SW 1271 (cell line): ENCODE measurements at regions not wholly inside any gene's neighbourhood (a gene's known extent, or its start where the extent isn't known, plus 50 kb on each side); places are given as distances from the start of the nearest gene placed in this dataset.

Experiments
- DNase-seq, 2 experiments: peaks; one replicate each; lab custom pipeline; 2025; lab: John Stamatoyannopoulos, UW

DNA sequence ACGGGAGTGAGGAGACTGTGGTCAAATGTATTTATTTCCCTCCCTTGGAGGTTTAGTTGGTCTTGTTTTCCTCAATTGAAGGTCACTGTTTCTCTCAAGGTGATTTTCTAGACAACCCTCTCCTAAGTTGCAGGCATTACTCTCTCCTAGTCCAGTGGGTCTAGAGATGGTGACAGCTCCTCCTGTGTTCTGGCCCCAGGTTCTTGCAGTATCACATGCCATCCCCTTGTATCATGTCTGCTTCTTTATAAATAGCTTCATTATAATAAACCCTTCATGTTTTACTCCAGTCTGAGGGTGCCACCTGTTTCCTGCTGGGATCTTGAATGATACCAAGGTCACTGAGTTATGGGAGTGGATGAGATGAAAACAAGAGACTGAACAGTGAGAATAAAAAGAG, 208.0 kb upstream of the KCNN2 start:
- no peak for DNase-seq

DNA sequence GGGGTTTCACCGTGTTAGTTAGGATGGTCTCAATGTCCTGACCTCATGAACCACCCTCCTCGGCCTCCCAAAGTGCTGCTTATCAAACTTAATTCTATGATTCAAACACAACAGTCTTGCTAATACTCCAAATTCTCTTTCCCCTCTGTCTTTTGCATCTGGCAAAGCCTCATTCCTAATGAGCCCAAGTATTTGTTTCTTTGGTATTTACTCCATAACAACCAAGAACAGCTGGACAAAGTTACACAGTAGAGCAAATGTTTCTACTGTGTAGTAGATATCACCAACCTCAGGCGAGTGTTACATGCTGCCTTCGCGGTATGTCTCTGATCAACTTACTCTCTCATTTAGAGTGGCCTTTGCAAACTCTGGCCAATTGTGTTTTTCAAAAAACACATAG, 195.8 kb upstream of the KCNN2 start:
- no peak for DNase-seq

DNA sequence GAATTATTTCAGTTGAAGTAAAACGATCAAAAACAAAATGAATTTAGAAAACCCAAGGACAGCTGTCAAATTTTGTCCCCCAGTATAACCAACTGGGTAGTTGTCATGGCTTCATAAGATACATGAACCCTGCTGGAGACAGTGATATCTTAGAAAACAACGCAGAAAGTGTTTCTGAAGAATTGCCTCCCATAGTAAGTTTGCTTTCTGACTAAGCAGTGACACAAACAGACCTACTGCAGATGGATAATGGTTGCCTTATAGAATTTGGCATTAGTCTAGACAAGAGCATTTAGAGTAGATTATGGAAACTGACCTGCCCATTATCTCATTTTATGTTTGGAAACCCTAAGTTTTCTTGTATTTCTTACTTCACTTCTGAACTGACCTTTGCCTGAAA, 187.7 kb upstream of the KCNN2 start:
- no peak for DNase-seq

DNA sequence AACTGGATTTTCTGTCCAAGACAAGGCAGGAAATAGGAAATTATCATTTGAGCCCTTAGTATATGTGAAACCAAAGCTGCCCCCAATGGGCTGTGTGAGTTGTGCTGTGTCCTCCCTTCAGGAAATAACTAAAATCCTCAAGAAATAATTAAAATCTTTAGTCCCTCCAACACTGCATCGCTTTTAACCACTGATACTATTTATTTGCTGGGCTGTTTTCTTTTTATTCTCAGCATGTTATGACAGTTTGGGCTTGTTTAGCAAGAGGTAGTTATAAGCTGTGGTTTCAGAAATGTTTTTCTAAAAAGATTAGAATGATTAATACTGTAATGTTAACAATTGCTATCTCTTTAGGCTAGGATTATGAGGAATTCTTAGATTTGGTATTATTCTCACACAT, 187.0 kb upstream of the KCNN2 start:
- DNase-seq = no peak

DNA sequence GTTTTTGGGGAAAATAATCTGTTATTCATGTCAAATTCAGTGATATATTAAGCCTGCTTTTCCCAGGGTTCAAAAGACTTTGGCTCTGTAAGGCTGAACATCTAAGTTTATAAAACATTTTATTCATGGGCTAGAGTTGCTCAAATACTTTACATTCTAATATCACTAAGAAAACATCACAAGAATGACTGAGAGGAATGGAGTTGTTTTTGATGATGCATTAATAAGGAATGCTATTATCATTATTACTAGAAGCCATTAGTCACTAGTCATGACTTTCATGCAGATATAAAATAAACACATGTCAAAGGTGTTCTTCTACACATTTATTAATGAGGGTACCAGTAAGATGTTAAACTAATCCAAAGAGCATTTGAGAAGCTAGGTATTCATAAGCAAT, 185.5 kb upstream of the KCNN2 start:
- DNase-seq = no peak

DNA sequence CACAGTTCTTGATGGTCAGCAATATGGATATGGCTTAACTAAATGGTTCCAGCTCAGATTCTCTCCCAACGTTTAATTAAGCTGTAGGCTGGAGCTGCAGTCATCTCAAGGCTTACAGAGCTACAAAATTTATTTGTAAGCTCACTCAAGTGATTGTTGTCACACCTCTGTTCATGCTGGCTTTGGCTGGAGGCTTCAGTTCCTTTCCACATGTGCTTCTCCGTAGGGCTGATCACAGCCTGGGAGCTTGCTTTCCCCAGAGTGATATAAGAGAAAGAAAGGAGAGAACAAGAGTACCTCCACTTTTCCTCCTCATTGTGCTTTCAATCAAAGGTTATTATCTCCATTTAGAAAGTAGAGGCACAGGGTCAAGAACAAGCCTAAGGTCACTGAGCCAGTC, 182.7 kb upstream of the KCNN2 start:
- DNase-seq = no peak

DNA sequence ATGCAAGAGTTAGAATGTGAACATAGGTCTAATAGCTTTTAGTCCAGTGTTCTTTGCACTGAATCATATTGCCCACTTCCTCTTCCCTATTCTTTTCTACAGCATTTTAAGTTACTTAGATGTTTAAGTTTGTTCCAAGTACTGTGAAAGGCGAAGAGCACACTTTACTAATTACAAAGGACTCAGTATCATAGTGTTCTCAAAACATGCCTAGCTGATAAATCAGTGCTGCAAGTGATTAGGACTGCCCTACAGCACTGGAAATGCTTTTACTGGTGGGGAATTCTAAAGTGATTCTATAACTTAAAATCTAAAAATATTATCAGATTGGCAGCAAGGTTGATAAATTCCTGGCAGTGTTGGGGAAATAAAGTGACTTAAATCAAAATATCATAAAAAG, 177.9 kb upstream of the KCNN2 start:
- DNase-seq = no peak

DNA sequence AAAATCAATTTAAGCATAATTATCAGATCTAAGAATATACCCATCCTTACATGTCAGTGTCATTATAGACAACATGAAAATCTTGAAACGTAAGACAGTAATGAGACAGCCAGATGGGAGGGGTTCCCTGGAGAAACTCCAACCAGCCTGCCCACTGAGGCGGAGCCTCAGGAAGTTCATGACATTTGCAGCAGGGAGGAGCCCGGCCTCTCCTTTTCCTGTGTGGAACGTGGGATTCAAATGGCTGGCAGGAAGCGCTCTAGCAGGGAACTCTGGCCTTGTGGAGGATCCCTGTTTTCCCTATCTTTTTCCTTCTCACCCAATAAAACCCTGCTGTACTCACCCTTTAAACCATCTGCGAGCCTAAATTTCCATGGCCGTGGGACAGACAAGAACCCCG, 176.6 kb upstream of the KCNN2 start:
- no peak for DNase-seq

DNA sequence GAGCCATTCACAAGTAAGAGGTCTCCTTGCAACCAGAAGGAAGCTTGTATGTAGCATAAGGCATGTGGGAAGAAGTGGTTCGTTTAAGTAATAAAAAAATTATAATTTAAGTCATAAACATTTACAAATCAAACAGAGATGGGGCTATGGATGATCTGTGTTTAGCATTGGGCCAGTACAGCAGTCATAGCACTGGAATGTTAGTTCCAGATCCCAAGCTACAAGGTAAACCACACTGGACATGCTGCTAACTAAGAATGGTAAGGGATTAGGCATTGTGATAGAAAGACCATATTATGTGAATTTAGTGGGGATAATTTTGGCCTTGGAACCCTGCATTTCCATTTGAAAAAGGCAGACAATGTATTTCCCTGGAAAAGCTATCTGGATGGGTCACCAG, 170.4 kb upstream of the KCNN2 start:
- DNase-seq = no peak

DNA sequence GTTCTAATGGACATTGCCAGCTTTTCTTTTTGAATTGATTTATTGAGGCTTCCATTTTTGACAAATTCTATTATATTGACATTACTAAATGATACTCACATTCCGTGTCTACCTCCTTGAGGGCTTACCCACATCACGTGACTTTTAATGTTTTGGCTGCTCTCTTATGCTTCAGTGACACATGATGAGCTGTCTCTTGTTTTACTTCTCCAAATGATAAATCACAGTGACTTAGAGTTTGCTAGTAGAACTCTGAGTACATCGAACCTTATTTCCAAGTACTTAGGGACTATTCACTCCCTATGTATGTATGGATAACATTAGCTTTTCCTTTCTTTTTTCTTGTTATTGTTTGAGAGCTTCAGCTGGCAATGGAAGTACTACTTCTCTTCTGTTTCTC, 169.8 kb upstream of the KCNN2 start:
- no peak for DNase-seq

DNA sequence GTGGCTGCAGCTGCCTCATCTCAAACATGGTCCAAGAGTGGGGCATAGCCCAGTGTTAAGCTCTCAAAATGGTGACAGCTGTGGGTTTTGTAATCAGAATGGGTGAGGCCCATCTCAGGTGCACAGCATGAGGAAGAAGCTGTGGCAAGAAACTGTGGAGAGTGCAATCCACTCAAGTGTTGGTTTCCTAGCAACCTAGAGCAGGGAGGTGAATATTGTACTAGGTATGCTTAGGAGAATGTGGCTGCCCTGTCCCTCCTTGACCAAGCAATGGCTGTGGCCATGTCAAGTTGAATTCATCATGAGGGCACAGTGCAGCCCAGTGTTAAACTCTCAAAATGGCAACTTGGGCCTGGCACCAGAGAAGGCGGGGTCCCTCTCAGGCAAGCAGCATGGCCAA, 160.5 kb upstream of the KCNN2 start:
- no peak for DNase-seq

DNA sequence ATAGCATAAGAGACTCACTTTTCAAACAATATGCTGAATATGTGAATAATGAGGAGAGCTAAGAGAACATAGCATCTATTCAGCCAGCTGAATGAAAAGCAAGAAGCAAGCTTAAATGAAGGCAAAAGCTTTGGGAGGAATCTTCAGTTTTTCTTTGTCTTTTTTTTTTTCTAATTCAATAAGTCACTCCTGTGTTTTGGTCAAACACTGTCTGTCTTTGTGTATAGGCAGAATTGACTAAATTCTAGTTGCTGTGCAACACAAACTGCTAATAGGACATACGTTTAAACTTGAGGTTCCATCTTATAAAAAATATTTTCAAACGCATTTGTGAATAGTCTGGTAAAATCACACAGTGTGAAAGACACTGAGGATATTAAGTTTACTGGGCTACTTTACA, 156.9 kb upstream of the KCNN2 start:
- DNase-seq = no peak

DNA sequence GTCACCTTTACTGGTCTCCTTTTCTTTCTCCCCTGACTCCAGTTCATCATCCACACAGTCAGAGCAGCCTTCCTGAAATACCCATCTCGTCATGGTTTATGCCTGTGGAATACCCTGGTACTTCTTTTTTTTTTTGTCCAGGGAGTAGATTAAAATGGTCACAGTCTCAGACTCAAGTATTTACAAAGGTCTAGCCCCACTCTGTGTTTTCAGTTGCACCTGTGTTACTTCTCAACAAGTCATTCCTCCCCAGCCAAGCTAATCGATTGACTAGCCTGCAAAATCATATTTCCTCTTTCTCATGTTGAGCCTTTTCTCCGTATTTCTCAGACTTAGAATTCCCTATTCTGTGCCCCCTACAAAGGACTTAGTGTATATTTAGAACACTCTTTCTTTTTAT, 155.2 kb upstream of the KCNN2 start:
- DNase-seq = no peak

DNA sequence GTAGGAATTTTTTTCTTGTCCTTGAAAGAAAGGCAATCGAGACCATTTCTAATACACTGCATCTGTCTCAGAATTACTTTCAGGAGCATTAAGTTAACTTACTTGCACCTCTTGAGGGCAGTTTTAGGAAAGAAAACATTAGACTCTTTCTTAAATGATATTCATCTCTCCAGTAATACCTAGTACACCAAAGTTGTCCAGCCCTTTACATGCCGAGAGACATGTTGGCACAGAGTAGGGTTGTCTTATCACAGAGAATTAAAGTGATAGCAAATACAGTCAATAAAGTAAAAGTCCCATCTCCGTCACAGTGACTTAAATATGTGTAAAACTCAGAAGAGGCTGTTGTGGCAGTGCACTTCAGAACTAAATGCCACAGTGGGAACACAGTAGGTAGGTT, 154.3 kb upstream of the KCNN2 start:
- no peak for DNase-seq

DNA sequence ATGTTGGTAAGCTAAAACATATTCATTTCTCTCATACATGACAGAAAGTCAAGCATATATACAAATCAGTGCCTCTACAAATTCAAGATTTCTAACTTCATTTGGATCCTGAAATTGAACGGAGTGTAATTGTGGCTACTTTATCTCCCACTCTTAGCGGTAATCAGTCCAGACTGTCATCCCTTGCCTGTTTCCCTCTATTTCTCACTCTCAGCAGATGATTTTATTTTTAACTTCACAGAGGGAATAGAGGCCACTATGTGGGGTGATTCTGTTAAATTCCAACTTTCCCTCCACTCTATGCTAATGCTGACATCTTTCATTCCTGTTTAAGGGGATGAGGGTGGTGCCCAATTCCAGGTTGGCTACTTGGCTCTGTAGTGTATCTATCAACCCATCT, 153.8 kb upstream of the KCNN2 start:
- DNase-seq = no peak

DNA sequence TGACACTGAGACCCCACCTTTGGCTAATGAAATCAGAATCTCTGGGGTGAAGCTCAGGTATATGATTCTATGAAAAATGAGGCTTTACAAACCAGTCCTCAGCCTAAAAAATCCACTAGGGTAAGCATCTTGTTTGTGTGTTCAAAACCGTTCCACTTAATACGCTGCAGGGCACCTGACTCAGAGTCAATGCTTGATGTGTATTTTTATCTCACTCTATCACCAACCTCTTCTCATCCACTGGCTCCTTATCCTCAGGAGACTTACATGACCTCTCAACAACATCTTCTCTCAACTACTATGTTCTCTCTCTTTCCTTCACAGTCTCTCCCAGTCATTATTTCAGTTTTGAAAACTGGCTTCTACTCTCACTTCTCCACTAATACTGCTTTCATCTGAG, 153.3 kb upstream of the KCNN2 start:
- DNase-seq = no peak

DNA sequence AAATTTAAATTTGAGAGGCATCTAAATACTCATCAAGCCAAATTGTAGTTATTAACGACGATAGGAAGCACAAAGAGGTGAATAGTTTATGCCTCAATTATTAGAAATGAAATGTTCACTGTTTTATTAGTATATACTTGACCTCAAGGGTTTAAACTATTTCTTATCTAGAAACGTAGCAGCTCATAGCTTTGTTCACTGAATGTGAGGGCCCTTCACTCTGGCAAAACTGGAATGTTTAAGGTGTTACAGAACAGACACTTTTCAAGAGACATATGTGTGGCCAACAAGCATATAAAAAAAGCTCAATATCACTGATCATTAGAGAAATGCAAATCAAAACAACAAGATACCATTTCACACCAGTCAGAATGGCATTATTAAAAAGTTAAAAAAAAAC, 151.2 kb upstream of the KCNN2 start:
- DNase-seq = no peak

DNA sequence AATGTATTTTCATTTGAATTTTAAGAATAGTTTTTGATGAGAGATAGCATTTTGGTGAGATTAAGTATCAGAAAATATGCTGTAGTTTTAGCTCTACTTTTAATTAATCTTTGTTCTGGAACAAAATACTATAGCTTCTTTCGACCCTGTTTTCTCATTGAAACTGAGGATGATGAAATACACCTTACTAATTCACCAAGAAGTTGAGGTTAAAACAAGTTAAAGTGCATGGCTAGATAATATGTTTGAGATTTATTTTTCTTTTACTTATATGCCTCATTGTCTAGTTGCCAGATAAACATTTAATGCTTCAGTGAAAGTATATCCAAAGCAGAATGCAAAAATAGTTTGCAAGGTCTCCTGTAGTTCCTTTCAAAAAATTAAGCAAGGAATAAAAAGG, 140.1 kb upstream of the KCNN2 start:
- no peak for DNase-seq

DNA sequence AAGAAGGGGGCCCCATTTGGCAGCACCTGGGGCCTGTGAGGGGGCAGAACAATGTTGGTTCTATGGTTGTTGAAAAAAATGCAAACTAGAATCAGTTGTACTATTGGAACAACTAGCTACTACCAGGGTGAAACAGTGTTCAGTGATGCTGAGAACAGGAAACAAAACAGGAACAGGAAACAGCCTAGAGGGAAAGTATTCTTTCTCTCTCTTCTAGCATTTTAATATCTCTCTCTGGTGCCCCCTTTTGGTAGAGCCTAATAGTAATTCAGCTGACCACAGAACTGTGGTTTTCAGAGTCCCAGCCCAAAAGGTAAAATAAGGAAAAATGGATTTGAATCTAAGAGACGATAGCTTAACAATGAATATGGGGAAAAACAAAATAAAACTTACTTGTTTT, 138.0 kb upstream of the KCNN2 start:
- no peak for DNase-seq

DNA sequence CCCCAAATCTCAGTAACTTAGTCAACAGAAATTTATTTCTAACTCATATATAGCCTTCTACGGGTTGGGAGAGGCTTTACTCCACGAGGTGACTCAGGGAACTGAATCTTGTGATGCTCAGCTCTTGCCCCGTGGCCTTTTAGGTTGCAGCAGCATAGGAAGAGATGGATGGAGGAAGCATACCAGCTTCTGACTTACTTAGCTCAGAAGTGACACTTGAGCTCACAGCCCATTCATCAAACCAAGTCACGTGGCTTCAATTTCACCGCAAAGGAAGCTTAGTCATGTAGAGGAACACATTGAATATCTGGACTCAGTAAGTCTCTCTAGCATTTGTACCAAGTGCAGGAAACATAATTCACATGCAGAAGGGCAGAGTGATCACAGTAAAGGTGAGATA, 124.1 kb upstream of the KCNN2 start:
- DNase-seq = no peak

DNA sequence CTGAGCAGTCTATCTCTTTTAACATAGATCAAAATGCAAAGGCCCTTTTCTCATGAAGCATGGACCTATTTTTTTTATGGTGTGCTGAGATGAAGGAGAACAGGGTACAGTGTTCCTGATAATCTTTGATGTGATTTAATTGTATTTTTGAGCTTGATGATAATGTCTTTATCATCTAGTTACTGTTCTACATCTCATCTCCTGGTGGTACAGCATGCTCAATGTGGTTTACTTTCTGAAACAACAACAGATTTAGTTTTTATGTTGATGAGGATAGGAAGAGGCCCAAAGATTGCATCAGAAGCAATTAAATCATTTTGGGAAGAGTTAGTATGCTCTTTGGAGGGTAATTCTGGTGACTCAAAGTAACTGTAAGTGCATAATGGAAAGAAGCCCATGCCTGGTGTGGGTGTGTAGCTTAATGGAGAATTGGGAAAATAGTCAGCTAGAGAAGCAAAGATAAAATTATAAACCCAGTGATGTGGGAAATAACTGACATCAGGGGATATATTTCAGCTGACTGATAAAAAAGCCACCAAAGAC, 123.0 kb upstream of the KCNN2 start:
- DNase-seq = no peak

DNA sequence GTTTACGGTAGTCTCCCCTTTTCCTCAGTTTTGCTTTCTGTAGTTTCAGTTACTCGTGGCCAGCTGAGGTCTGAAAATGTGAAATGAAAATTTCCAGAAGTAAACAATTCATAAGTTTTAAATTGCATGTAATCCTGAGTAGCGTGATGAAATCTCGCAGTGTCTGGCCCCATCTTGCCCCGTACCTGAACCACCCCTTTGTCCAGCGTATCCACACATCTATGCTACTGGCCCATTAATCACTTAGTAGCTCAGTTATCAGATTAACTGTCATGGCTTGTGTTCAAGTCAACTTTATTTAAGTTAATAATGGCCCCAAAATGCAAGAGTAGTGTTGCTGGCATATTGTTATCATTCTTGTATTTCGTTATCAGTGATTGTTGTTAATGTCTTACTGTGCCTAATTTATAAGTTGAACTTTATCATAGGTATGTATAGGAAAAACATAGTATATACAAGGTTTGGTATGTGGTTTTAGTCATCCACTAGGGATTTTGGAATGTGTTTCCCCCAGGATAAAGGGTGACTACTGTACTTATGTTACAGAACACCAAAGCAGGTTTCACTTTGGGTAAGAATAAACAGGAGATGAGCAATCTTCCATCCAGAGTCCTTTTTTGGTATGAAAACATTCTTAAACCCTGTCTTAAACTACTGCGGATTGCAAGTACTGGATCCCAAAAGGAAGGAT, 118.4 kb upstream of the KCNN2 start:
- no peak for DNase-seq

DNA sequence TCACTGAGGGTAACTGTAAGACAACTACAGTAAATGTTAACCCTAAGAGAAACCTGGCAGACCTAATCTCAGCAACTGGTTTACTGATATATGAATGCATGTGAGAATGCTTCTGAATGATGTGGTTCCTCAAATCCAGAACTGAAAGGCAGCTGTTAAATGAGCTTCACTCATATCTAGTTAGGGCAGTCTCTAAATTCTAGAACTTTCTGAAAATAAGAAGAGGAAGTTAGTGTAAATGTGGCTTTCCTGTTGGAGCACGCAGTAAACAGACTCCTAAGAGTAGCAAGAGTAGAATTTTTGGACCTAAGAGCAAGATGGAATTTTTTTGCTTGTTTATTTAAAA, 117.9 kb upstream of the KCNN2 start:
- no peak for DNase-seq

DNA sequence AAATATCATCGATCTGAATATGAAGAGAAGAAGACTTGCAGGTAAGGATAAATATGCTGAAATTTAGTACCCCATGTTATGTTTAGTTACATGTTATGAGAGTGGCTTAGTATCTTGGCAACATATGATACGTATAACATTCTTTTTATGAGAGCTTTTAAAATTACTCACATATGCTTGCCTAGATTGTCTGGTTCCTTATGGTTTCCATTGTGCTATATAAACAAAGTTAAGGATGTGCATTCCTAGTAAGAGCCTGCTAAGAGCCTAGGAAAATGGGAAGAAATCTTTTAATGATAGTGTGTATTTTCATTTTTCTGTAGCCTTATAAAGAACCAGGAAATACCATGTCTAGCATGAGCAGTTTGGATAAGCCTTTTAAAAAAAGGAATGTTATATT, 112.0 kb upstream of the KCNN2 start:
- no peak for DNase-seq

DNA sequence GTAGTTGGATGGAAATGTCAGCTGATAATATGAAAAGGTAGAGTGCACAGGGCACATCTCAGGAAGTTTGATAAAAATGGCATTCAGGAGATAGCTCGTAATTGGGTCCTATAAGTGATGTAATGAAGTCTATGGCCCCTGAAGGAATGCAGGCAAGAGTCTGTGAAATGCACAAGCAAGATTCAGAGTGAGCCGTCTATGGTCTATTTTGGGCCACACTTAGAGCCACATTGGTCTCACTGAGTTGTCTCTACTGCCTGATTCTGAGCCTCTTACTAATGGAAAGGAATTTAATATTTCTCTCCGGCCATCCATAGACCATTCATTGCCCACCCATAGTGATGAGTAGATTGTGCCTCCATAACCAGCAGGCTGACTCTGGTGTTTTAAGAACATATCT, 111.3 kb upstream of the KCNN2 start:
- DNase-seq = no peak
